ENCODE measurements at regions not wholly inside any gene's neighbourhood (a gene's known extent, or its start where the extent isn't known, plus 50 kb on each side); places are given as distances from the start of the nearest gene placed in this dataset.

DNA sequence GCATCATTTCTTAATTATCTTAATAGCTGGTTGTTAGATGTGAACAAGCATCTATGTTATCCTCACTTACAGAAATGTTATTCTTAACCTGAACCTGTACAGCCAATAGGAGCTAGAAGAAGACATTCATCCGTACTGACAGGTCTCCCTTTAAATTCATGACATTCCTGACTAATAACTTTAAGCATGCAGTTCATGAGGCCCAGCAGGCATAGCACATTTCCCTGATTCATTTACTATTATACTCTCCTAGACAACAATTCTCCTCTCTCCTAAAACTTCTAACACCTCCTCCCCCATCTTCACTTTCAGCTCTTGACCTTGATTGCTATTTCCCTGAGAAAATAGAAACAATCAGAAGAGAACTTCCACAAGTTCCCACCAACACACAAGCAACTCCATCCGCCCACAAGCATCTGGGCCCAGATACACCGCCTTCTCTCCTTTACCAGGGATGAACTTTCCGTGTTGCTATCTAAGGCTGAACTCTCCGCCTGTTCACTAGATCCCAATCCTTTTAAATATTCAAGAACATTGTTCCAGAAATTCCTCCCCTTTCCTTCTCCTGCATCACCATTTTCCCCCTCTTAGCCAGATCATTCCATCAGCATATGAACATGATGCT lies 62.9 kb upstream of the SPRED1 start:
- DNase-seq = no peak

DNA sequence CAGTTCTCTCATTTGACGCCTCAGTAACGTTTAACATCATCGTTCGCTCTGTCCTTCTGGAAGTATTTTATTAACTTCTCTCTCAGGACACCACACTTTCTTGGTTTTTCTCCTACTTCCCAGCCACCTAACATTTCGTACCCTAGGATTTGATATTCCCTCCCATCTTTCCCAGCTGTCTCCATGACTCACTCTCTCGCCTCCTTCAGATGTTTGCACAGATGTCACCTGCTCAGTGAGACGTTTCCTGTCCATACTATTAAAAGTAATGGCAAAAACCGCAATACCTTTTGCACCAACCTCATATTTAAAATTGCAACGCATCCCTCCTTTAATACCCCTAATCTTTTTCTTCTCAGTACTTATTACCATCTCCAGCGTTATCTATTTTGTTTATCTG lies 62.1 kb upstream of the SPRED1 start:
- DNase-seq = no peak

DNA sequence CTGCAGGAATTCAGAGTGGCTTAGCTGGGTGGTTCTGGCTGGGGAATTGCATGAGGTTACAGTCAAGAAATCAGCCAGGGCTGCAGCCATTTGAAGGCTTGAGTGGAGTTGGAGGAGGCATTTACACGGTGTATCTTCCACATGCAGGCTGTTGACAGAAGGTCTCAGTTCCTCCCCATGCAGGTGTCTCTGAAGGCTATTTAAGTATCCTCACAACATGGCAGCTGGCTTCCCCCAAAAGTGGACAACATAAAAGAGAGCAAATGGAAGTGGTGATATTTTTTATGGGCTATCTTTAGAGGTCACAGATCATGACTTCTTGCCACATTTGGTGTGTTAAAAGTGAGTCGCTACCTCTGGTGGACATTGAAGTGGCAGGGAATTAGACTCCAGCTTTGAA lies 60.1 kb upstream of the SPRED1 start:
- no peak for DNase-seq

DNA sequence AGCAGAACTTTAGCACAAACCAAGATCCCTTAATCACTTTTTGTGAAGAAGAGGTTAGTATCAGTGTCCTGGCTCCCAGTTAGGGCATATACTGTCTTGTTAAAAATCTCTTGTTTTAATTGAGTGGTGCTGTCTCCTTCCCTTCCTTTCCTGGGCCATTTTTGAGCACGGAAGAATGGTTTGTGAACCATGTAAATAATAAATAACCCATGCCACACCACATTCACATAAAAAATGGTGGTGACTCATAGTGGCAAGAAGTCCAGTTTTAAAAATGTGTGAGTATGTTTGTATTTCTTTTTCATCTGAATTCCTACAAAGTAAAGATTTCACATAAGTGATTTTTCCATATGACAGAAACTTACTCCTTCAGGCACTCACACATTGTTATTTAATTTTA lies 59.1 kb upstream of the SPRED1 start:
- DNase-seq = no peak

DNA sequence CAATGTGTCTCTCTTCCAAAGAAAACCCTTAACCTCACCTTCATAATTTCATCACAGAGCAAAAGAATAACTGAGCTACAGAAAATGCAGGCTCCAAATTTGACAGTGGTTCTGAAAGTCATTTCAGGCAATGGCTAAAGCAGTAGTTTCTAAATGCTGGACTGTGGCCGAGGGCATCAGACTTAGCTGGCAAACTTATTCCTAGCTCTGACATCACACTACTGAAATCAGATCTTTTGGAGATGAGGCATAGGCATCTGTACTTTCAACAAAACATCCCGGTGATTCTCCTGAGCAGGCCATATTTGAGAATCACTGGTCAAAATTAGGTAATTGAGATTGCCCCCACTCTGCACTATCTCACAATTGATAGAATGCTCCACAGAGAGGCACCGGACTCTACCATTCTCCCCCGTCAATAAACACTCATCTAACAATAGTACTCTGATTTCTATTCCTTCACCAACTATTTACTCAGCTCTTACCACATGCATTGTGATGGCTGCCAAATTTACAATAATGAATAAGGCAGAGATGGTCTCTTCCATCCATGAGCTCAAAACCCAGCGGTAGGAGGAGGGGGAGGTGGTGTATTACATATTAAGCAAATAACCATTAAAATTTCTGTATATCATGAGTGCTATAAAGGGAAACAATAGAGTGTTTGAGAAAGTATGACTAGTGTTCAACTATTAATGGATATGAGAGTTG lies 57.3 kb upstream of the SPRED1 start:
- no peak for DNase-seq

DNA sequence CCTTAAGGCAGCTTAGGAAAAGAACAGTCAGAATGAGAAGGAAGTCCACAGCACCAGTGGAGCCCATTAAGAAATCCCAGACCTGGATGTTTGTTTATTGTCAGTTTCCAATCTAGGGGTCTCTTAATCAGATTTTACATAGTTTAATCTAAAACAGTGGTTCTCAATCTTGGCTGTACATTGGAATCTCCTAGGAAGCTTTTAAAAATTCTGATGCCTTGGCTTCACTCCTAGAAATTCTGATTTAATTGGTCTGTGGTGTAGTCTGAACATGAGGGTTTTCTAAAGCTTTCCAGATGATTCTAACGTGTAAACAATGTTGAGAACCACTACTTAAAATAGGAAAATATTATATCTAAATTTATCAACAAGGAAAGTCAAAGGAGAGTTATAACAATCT lies 56.6 kb upstream of the SPRED1 start:
- DNase-seq = no peak

DNA sequence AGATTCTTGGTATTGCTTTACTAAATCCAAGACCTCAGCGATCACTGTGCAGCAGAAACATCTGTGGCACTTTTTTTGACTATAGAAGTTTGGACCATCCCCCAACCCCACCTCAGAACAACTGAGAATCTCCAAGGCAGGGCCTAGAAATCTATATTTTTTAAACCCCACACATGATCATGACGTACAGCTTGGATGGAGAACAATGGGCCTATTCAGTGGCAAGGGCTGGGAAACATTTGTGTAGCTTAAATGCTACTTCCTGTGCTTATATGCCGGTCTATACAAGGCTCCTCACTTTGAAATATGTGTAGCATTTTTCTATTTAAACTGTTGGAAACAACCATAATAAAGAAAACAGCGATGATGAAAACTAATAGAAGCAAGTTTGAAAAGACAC lies 55.1 kb upstream of the SPRED1 start:
- DNase-seq = no peak

DNA sequence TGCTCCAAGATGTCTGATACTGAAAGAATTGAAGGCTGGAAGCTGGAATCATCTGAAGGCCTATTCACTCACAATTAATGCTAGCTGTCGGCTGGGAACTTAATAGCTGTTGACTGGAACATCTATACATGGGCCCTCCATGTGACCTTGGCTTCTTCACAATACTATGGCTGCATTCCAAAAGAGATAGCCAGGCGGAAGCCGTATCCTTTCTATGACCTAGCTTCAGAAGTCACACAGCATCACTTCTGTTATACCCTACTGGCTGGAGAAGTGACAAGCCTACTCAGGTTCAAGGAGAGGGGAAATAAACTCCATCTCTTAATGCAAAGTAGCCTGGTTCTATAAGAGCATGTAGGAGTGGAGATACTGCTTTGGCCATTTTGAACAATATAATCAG lies 50.9 kb upstream of the SPRED1 start:
- no peak for DNase-seq

DNA sequence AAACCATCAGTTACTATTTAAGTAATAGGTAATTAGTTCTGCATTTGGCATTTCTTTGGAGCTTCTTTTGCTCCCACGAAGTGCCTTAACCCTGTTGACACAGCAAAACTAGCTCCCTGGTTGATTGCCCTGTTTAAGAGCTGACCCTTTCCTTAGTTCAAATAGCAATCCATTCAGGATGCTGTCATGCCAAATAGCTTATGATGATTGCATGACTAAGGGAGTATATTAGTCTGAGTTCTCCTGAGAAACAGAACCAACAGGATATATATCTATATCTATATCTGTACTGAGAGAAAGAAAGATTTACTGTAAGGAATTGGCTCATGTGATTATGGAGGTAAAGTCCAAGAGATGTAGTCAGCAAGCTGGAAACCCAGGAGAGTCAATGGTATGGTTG lies 50.3 kb upstream of the SPRED1 start:
- no peak for DNase-seq
